ENCODE measurements at regions not wholly inside any gene's neighbourhood (a gene's known extent, or its start where the extent isn't known, plus 50 kb on each side); places are given as distances from the start of the nearest gene placed in this dataset.

DNA sequence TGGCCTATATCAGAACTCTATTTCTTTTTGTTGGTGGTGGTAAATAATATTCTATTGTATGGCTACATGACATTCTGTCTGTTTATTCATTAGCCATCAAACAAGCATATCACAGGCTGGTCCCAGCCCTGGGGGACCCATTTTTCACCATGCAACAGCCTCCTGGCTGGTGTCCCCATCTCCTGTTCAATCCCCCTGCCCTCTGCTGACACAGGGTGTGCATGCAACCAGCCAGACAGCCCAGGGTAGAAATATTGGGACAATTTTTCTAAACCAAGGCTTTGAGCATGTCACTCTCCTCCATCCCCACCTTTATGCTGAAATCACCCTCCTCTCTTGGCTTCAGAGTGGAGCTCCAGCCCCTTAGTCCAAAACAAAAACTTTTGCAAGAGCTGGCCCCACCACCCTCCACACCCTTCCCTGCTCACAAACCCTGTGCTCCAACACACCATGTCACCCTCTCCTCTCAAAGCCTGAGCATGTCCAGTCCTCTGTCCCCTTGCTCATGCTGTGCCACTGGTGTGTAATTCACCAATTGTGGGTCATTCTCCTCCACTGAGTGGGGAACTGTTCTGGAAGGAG lies 153.0 kb upstream of the UQCRFS1 start:
- no peak for TF ChIP-seq POLR2A (IDR thresholded peaks at IDR 0.05)
- TF ChIP-seq, protein P1, sequence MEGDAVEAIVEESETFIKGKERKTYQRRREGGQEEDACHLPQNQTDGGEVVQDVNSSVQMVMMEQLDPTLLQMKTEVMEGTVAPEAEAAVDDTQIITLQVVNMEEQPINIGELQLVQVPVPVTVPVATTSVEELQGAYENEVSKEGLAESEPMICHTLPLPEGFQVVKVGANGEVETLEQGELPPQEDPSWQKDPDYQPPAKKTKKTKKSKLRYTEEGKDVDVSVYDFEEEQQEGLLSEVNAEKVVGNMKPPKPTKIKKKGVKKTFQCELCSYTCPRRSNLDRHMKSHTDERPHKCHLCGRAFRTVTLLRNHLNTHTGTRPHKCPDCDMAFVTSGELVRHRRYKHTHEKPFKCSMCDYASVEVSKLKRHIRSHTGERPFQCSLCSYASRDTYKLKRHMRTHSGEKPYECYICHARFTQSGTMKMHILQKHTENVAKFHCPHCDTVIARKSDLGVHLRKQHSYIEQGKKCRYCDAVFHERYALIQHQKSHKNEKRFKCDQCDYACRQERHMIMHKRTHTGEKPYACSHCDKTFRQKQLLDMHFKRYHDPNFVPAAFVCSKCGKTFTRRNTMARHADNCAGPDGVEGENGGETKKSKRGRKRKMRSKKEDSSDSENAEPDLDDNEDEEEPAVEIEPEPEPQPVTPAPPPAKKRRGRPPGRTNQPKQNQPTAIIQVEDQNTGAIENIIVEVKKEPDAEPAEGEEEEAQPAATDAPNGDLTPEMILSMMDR (IDR thresholded peaks at IDR 0.05) = no peak
